Left renal pelvis (tissue), 4 donors: ENCODE measurements at regions not wholly inside any gene's neighbourhood (a gene's known extent, or its start where the extent isn't known, plus 50 kb on each side); places are given as distances from the start of the nearest gene placed in this dataset.
A peak's percentile ranks its signal among the peaks of the same experiment; 100 is the strongest.
"Not testable (repeated sequence)": the region's sequence is repeated elsewhere in the genome, so short reads cannot be mapped to it uniquely, and the experiment has no call there.

Source experiments
- DNase-seq, 4 donors: peaks; one replicate each; pipeline ENCODE4 v3.0.0-alpha.2; 2013; ENCODE audit warnings: low read depth in 4 of 4, low spot score in 3 of 4

DNA sequence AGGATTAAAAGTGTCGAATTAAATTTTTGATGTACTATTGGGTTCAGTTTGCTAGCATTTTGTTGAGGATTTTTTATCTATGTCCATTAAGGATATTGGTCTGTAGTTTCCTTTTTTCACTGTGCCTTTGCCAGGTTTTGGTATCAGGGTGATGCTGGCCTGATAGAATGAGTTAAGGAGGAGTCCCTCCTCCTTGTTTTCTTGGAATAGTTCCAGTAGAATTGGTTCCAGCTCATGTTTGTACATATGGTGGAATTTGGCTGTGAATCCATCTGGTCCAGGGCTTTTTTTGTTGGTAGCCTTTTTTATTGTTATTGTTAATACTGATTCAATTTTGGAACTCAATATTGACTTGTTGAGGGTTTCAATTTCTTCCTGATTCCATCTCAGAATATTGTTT, 141.8 kb downstream of the SIM1 start:
- no peak for DNase-seq

DNA sequence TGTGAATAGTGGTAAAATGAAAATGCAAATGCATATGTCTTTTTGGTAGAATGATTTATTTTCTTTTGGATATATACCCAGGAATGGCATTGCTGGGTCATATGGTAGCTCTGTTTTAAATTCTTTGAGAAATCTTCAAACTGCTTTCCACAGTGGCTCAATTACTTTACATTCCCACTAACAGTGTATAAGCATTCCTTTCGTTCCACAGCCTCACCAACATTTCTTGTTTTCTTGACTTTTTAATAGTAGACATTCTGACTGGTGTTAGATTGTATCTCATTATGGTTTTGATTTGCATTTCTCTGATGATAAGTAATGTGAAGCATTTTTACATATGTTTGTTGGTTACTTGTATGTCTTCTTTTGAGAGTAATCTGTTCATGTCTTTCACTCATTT, 144.0 kb downstream of the SIM1 start:
- no peak for DNase-seq

DNA sequence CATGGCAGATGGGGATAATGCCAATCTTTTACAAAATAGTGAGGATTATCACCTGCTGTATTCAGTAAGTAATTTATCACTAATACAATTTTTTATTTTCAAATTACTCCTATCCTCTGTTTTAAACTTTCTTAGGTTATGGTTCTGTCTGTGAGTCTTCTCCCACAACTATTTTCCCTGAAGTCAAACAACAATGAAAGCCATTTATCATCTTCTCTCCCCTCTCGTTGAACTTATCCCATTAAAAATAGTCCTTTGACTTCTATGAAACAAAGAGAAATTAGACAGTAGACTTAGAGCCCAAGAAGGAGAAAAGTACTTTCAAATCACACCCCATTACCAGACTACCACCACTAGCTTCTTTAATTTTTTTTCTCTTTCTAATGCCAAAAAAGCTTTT, 147.7 kb downstream of the SIM1 start:
- DNase-seq, result no peak

DNA sequence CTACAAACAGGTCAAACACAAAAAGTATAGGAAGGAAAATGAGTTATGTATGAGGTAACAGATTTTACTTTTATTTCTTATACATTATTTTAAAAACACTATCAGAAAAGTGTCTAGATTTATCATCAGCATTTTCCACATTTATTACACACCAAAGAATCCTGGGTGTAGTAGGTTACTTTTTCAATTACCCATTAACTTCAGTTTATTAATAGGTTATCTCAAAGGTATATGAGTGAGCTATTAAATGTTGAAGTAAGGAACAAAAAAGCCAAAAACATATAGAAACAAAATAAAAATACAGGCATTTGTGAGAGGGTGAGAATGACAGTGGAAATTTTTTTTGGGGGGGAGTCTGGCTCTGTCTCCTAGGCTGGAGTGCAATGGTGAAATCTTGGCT, 150.5 kb downstream of the SIM1 start:
- DNase-seq, result no peak

DNA sequence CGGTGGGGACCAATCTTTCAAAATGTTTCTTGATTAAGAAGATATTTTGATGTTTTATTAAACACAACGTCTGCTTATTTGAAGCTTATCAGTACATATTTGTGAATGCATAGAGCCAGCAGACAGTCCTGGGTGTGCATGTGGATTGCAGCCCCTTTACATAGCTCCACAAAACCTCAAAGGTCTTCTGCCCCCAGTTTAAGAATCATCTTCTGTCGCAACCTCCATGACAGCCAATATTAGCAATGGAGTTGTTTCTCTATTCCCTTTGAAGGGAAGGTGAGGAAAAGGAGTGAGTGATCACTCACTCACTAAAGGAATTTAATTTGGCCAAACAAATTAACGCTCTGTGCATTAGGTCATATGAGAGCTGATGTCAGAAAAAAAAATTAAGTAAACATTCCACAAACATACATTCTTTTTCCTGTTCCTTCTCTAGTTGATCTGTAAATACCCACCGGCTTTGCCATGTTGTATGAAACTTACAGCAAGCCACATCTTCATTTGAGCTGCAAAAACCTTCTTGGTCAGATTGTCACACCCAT, 152.9 kb downstream of the SIM1 start:
- no peak for DNase-seq

DNA sequence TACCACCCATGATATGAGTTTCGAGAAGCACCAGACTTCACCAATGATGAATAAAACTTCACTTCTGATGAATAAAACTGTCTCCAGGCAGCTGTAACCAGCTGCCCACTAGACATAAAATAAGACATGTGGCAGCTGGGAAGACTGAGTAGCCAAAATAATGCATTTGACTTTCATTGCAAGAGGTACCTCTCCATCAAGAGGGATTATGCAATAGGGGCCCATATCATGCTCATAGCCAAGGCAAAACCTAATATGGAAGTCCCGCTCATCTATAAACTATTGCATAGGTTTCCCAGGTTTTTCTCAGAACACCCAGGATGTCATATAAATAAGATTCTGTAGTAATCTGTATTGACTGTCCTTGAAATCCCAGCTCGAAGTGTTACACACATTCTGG, 155.5 kb downstream of the SIM1 start:
- DNase-seq, result no peak

DNA sequence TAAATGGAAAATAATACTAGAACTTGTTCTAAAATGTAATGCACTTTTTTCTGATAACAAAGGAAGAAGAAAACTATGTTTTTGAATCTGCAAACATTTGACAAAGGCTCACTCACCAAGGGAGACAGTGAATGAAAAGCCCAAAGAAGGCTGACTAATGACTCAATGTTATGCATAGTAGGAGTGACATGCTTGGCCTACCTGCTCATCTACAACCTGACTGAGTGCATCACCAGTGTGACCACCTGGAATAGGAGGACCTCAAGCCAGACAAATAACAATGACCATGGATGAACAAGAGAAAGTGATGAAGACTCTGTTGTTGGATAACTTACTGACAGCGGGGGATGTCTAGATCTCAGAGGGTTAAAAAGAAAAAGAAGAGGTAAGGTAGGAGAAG, 157.2 kb downstream of the SIM1 start:
- DNase-seq, result no peak

DNA sequence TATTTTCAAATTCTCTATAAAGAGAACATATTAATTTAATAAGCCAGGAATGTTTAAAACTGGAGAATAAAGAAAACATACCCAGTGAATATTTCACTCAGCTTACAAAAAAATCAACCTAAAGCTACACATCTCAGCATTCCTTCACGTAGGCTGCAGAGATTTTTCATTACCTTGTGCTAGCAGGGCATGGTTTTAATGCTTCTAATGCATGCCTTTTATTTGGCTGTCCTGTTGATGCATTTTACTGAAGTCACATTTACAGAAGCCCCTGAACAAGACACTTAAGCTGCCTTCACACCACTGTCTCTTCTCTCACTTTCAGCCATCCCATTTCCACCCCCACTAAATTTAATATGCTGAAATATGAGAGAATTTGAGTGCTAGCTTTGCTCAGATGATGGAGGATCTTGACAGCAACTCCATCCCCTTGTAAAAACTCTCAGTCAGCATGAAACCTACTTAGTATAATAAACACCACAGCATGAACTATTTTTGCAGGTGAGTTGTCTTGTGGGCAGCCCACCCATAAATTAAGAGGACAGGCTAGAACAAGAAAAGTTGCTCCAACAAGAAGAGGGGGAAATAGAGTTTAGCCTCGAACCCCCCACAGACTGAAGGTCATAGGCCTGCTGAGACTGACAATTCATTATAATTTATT, 159.4 kb downstream of the SIM1 start:
- DNase-seq, result no peak

DNA sequence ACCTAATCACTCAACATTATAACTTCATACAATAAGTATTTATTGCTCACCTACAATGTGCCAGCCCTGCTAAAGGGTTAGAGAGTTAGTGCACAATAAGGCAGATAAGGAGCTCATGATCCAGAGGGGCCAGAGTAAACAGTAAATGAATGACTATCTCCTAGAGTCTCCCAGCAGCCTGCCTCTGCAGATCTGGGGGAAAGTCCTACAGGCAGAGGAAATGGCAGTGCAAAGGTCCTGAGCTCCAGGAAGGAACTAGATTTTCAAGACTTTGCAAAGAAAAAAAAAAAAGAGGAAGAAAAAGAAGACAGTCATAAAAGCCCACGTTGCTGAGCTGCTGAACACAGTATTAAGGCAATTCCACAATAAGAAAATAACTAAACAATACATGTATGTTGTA, 160.1 kb downstream of the SIM1 start:
- no peak for DNase-seq

DNA sequence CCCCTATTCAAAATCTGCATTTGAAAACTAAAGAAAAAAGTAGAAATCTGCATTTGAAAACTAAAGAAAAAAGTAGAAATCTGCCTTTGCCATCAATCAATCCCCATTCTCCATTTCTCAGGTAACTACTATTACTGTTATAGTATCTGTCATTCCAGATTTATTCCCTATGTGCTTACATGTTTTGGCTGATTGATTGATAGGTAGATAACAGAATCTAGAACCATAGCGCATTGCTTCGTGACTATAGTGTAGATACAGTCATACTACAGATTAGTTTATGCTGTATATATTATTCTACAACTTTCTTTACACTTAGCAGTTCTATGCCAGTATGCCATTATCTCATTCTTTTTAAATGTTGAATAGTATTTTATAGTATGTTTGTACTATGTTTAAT, 163.0 kb downstream of the SIM1 start:
- no peak for DNase-seq

DNA sequence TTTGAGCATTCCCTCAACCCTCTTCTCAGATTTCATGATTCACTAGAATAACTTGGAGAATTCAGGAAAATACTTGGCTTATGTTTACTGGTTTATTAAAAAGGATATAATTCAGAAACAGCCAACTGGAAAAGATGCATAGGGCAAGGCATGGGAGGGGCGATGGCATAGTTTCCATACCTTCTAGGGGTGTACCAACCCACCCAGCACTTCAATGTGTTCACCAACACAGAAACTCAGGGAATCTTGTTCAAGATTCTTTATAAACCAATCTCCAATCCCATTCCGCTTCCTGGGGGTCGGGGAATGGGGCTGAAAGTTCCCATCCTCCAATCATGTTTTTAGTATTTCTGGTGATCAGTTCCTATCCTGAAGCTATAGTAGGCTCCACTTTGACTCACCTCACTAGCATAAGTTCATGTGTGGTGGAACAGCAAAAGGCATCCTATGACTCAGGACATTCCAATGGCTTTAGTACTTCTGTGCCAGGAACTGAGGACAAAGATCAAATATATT, 164.4 kb downstream of the SIM1 start:
- no peak for DNase-seq

DNA sequence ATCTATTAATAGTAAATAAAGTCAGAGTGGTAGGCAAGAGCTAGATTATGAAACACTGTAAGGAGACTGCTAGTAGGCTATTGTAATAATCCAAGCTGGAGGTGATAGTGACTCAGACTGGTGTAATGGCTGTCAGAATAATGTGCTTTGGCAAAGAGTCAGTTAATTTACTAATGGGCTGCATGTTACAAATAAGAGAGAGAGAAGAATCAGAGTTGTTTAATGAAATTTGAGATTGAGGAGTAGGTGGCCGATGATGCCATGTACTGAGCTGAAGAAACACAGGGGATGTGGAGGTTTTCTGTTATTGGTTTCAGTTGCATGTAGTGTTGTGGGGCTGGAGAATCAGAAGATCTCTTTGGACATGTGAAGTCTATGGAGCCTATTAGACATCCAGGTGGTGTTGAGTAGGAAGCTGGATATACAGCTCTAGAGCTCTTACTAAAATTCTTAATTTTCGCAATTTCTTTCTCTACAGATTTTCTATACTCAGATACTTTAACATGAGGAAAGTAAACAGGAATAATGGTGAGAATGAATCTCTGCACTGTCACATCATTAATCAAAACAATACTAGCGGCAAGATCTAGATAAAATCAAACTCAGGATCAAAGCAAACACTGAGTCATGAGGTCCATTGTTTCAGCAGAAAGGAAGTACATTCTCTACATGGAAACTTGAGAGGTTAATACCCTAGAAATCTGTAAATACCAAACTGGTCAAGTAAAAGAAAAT, 167.7 kb downstream of the SIM1 start:
- no peak for DNase-seq

DNA sequence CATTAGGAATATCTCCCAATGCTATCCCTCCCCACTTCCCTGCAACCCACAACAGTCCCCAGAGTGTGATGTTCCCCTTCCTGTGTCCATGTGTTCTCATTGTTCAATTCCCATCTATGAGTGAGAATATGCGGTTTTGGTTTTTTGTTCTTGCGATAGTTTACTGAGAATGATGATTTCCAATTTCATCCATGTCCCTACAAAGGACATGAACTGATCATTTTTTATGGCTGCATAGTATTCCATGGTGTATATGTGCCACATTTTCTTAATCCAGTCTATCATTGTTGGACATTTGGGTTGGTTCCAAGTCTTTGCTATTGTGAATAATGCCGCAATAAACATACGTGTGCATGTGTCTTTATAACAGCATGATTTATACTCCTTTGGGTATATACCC, 169.5 kb downstream of the SIM1 start:
- not testable (repeated sequence) for DNase-seq

DNA sequence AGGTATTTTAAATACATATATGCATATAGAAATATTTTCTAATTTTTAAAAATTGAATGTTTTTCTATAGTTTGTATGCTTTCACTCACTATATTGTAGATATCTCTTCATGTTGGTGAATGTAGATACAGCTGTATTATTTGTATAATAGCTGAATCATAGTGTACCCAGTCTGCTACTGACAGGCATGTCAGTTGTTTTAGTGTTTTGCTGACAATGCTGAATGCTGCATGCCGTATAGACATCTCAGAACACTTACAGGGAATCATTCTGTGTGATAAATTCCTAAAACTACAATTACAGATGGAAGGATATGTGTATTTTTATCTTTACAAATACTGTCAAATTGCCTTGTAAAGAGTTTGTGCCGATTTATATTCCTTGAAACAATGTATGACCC, 175.4 kb downstream of the SIM1 start:
- no peak for DNase-seq

DNA sequence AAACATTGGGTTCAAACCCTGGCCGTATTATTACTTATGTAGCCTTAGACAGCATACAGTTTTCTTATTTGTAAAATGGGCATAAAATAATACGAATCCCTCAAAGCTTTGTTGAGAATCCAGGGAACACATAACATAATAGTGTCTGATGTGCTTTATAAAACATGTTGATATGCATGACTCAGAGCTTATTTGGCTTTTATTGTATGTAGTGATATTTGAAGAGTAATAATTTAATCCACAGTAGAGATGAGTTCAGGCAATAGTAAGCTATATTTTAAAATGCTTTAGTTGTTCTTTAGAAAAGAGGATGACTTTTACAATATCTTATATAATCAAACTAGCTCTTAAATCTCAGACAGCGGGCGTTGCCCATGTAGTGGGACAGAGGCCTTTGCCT, 176.4 kb downstream of the SIM1 start:
- DNase-seq, result no peak

DNA sequence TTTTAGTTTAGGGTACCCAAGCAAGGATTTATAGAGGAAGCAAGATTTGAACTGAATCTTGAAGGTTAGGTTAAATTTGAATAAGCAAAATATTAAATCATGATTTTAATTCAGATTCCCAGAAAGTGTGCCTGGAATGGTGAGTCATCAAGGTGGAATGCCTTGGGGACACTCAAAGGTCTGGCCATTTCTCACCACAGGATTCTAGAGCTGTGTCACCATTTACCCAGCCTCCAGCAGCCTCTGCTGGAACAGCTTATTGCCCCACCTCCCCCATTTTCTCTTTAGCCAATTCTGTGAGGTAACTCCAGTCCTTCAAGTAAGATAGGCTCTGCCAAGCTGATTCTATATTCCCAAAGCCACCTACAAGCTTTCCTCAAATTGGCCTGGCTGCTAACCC, 181.4 kb downstream of the SIM1 start:
- DNase-seq, result no peak

DNA sequence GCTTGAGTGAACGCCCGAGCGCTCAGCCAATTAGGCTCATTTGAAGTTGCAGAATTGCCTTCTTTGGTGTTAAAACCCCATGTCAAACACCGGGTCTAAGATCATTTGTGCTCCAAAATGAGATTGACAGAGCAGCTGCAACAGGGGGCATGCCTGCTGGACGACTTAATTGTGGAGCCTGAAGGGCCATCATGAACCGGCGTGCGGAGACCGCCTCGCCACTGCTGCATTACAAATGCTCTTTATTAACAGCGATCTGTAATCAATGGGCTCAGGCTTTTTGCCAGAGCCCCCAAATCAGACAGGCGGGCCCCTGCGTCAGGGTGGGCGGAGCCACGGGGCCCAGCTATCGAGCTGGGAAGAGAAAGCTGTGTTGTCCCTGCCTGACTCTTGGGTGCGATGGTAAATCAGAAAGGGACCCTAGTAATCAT, 183.2 kb downstream of the SIM1 start:
- peak in 1 of 4 donors; percentile 9 for DNase-seq

DNA sequence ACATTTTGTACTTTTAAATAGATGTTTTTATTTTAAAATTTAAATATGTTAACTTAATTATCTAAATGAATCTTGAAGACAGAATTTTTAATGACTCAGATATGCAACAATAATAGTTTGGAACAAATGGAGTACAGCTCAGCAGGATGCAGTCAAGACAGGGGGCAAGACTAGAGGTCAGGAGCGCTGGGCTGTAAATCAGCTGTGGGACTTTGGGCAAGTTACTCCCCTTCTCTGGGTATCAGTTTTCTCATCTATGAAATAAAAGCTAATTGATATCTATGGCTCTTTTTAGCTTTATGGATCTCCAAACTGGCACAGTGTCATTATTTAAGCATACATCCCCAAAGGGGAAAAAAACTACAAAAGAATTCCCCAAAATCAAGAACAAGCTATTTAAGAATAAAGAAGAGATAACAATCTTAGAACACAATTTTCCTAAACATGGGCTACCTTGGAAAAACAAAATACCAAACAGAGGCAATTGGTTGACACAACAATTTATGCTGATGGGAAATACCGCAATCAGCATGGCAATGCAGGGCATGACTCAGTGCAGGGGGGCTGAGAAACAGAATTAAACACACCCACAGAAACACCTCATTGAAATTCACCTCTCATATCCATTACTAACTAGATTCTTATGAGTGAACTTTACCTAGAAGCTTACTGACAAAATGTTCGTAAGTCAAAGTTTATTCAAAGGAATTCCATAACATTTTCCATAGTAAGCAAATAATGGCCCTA, 188.2 kb downstream of the SIM1 start:
- no peak for DNase-seq

DNA sequence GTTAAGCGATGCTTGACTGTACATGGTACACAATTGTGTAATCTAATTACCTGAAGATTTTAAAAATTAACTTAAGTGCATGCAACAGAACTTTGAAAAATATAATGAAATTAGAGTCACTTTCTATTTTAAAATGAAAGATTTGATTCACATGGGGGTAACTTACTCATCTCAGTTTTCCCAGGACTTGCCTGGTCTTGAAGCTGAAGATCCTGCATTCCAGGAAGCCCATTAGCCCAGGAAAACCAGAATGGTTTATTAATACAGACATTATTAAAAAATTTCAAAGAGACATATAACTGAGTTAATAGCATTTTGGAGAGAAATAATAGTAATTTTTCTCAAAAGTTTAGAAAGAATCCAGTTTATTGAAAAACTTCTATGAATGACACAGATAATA, 190.6 kb downstream of the SIM1 start:
- DNase-seq, result no peak

DNA sequence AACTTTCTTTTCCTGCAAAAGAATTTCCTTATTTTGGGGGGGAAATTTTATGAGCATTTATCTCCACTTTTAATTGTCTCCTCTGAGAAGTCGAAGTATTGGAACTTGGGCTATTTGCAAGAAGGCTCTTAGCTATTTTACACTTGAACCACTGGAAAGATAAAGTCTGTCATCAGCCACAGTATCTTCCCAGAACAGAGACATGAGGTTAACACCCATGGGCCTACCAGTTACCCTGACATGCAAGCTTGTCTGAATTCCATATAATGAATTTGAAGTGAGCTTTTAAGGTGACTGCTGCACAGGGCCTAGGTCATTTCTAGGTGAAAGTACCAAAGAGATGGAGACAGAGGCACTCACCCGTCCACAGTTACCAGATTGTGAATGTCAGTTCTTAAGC, 193.1 kb downstream of the SIM1 start:
- DNase-seq, result no peak

DNA sequence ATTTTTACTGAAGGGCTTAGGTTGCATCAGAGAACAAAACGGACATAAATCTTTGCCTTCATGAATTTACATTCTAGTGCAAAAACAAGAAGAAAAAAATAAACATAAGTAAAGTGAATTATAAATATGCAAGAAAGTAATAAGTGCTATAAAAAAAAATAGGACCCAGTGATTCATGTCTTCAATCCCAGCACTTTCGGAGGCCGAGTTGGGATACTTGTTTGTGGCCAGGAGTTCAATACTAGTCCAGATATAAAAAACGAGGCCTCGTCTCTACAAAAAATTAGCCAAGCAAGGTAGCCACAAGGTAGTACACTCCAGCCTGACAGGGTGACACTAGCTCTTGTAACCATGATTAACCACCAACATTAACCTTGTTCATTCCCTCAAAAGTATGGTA, 193.5 kb downstream of the SIM1 start:
- DNase-seq, result no peak
